IPS-18a (cell line): ENCODE measurements at regions not wholly inside any gene's neighbourhood (a gene's known extent, or its start where the extent isn't known, plus 50 kb on each side); places are given as distances from the start of the nearest gene placed in this dataset.

Experiments
- H3K27ac ChIP-seq: one replicate; pipeline ENCODE4 v1.5.1; 2013; ENCODE audit warnings: low read length
- H3K27me3 ChIP-seq: one replicate; pipeline ENCODE4 v1.6.1; 2013; ENCODE audit warnings: mild to moderate bottlenecking, low read length; ENCODE audit not compliant: control insufficient read depth, insufficient read depth
- H3K36me3 ChIP-seq: one replicate; pipeline ENCODE4 v1.6.1; 2013; ENCODE audit warnings: low read depth, low read length; ENCODE audit not compliant: control insufficient read depth
- H3K4me1 ChIP-seq: one replicate; pipeline ENCODE4 v1.6.1; 2013; ENCODE audit warnings: low read depth, low read length; ENCODE audit not compliant: control insufficient read depth
- H3K4me3 ChIP-seq: one replicate; pipeline ENCODE4 v1.5.1; 2013; ENCODE audit warnings: low read length
- H3K9ac ChIP-seq: one replicate; pipeline ENCODE4 v1.6.1; 2013; ENCODE audit warnings: mild to moderate bottlenecking, low read length, moderate library complexity
- H3K9me3 ChIP-seq: one replicate; pipeline ENCODE4 v1.6.1; 2013; ENCODE audit warnings: low read depth, low read length; ENCODE audit not compliant: control insufficient read depth

- Histone ChIP-seq H3K4me3 (no peak overlapping the region), H3K36me3 (no peaks in the 10 kb centered on the region), H3K27ac (no peak overlapping the region), H3K9me3 (no peaks in the 10 kb centered on the region), H3K27me3 (no peaks in the 10 kb centered on the region), H3K9ac (no peak overlapping the region), H3K4me1 (peaks cover 34% of the 10 kb centered on the region)
Measured at GRCh38 chr12:105741786-105742566, 396.8 kb downstream of the NUAK1 start.

- H3K9me3 ChIP-seq: no peaks in the 10 kb centered on the region
- H3K27me3 ChIP-seq: no peaks in the 10 kb centered on the region
- H3K4me1 ChIP-seq: peaks cover 34% of the 10 kb centered on the region
- H3K36me3 ChIP-seq: no peaks in the 10 kb centered on the region
- no peak overlapping the region for H3K27ac ChIP-seq
- no peak overlapping the region for H3K9ac ChIP-seq
- H3K4me3 ChIP-seq: no peak overlapping the region
Measured at GRCh38 chr12:105742567-105742874, 396.2 kb downstream of the NUAK1 start.

- H3K4me3 ChIP-seq: no peak overlapping the region
- no peak overlapping the region for H3K9ac ChIP-seq
- no peak overlapping the region for H3K27ac ChIP-seq
- H3K27me3 ChIP-seq: no peaks in the 10 kb centered on the region
- H3K9me3 ChIP-seq: no peaks in the 10 kb centered on the region
- no peaks in the 10 kb centered on the region for H3K36me3 ChIP-seq
- H3K4me1 ChIP-seq: peaks cover 30% of the 10 kb centered on the region
Measured at GRCh38 chr12:105744371-105745058, 394.2 kb downstream of the NUAK1 start.

GRCh38 chr12:105745811-105746210 is 392.9 kb downstream of the NUAK1 start:
- no peaks in the 10 kb centered on the region for H3K36me3 ChIP-seq
- peaks cover 18% of the 10 kb centered on the region for H3K4me1 ChIP-seq
- H3K27ac ChIP-seq: no peak overlapping the region
- H3K27me3 ChIP-seq: no peaks in the 10 kb centered on the region
- H3K9me3 ChIP-seq: no peaks in the 10 kb centered on the region
- no peak overlapping the region for H3K4me3 ChIP-seq
- H3K9ac ChIP-seq: no peak overlapping the region

- H3K27ac ChIP-seq: no peak overlapping the region
- no peaks in the 10 kb centered on the region for H3K36me3 ChIP-seq
- peaks cover 5% of the 10 kb centered on the region for H3K4me1 ChIP-seq
- no peak overlapping the region for H3K9ac ChIP-seq
- H3K4me3 ChIP-seq: no peak overlapping the region
- no peaks in the 10 kb centered on the region for H3K27me3 ChIP-seq
- H3K9me3 ChIP-seq: no peaks in the 10 kb centered on the region
Measured at GRCh38 chr12:105748806-105749600, 389.8 kb downstream of the NUAK1 start.

GRCh38 chr12:105750096-105750495 is 388.7 kb downstream of the NUAK1 start:
- H3K9ac ChIP-seq: no peak overlapping the region
- no peaks in the 10 kb centered on the region for H3K27me3 ChIP-seq
- H3K4me3 ChIP-seq: no peak overlapping the region

GRCh38 chr12:105754313-105754712 is 384.4 kb downstream of the NUAK1 start:
- Histone ChIP-seq H3K9ac (no peak overlapping the region), H3K4me3 (no peak overlapping the region), H3K36me3 (no peaks in the 10 kb centered on the region), H3K27me3 (no peaks in the 10 kb centered on the region), H3K4me1 (no peaks in the 10 kb centered on the region), H3K27ac (no peak overlapping the region), H3K9me3 (no peaks in the 10 kb centered on the region)

More at GRCh38 chr12:105750096-105750495, 388.7 kb downstream of the NUAK1 start:
- no peak overlapping the region for H3K27ac ChIP-seq
- H3K9me3 ChIP-seq: no peaks in the 10 kb centered on the region
- H3K4me1 ChIP-seq: peaks cover 4% of the 10 kb centered on the region
- no peaks in the 10 kb centered on the region for H3K36me3 ChIP-seq

GRCh38 chr12:105756961-105757360 is 381.8 kb downstream of the NUAK1 start:
- H3K36me3 ChIP-seq: no peaks in the 10 kb centered on the region
- no peak overlapping the region for H3K27ac ChIP-seq
- H3K4me1 ChIP-seq: peaks cover 3% of the 10 kb centered on the region
- no peak overlapping the region for H3K9ac ChIP-seq
- no peak overlapping the region for H3K4me3 ChIP-seq
- H3K9me3 ChIP-seq: no peaks in the 10 kb centered on the region
- no peaks in the 10 kb centered on the region for H3K27me3 ChIP-seq

- peaks cover 3% of the 10 kb centered on the region for H3K4me1 ChIP-seq
- H3K4me3 ChIP-seq: no peak overlapping the region
- no peaks in the 10 kb centered on the region for H3K36me3 ChIP-seq
- H3K27ac ChIP-seq: no peak overlapping the region
- no peaks in the 10 kb centered on the region for H3K9me3 ChIP-seq
- no peaks in the 10 kb centered on the region for H3K27me3 ChIP-seq
- H3K9ac ChIP-seq: no peak overlapping the region
Measured at GRCh38 chr12:105759149-105759548, 379.6 kb downstream of the NUAK1 start.

- no peak overlapping the region for H3K9ac ChIP-seq
- no peak overlapping the region for H3K4me3 ChIP-seq
- H3K36me3 ChIP-seq: no peaks in the 10 kb centered on the region
- H3K9me3 ChIP-seq: no peaks in the 10 kb centered on the region
- H3K4me1 ChIP-seq: peaks cover 3% of the 10 kb centered on the region
- no peak overlapping the region for H3K27ac ChIP-seq
- H3K27me3 ChIP-seq: no peaks in the 10 kb centered on the region
Measured at GRCh38 chr12:105761075-105761474, 377.7 kb downstream of the NUAK1 start.

GRCh38 chr12:105764216-105764835 is 374.4 kb downstream of the NUAK1 start:
- H3K4me3 ChIP-seq: no peak overlapping the region
- no peaks in the 10 kb centered on the region for H3K36me3 ChIP-seq
- no peaks in the 10 kb centered on the region for H3K27me3 ChIP-seq
- no peak overlapping the region for H3K9ac ChIP-seq
- H3K9me3 ChIP-seq: no peaks in the 10 kb centered on the region
- no peak overlapping the region for H3K27ac ChIP-seq
- H3K4me1 ChIP-seq: peaks cover 3% of the 10 kb centered on the region
